Iris pigment epithelial cell (primary cell): ENCODE measurements at regions not wholly inside any gene's neighbourhood (a gene's known extent, or its start where the extent isn't known, plus 50 kb on each side); places are given as distances from the start of the nearest gene placed in this dataset.

Experiments used
- DNase-seq: peaks from one replicate; pipeline ENCODE4 v3.0.0-alpha.2; 2011; ENCODE audit warnings: low read depth

- DNase-seq, result no peak
These were observed 147.5 kb downstream of the ACKR3 start for GRCh38 chr2:236717120-236717519.

DNA sequence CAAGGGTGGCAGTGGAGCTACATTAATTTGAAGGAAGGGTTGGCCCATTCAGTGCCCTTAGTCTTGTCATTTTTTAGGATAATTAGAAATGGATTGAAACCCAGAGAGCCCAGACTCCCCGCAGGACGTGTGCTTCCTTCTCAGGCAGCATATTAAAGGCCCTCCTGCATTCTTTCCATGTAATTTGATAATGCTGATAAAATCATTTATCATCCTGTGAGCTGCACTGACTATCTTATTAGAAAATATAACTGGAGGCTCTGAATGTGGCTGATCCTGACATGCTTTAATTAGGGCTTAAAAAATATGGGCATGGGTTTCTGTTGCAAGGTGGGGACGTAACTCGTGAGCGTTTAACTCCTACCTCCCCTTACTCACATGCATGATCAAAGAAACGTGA lies 148.1 kb downstream of the ACKR3 start:
- peak; percentile 8 for DNase-seq

DNA sequence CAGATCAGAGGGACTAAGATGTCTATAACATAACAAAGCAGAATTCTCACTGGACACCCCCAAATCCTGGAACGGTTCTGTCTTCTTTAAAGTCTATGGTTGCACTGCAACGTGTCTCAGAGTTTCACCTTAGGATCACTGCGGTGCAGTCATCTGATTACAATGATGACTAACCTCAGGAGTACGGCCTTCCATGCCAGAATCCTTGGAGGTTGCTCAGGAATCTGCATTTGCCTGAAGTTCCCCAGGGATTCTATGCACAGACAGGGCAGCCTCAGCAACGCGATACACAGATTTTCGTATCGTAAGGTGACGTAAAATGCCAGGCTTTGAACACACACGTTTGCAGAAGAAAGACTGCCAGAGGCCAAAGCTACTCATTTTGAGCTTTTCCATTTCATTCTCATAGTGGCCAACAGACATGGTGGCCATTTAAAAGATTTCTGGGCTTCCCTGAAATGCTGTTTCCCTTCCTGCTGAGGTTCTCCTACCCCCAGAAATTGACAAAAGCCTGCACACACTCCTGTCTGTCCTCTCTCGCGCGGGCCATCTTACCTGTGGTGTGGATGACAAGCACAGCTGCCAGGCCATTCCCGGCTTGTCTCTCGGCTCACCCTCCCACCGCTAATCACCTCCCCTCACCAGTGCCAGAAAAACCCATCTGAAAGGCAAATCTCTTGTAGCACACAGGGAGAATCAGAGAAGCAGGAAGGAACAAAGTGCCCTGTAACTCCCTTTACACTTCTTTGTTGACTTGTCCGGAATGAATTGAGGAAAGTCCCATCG lies 148.8 kb downstream of the ACKR3 start:
- peak; percentile 18 for DNase-seq

- DNase-seq, result no peak
These were observed 149.6 kb downstream of the ACKR3 start for GRCh38 chr2:236719192-236719635.

- no peak for DNase-seq
These were observed 151.4 kb downstream of the ACKR3 start for GRCh38 chr2:236720974-236721540.

DNA sequence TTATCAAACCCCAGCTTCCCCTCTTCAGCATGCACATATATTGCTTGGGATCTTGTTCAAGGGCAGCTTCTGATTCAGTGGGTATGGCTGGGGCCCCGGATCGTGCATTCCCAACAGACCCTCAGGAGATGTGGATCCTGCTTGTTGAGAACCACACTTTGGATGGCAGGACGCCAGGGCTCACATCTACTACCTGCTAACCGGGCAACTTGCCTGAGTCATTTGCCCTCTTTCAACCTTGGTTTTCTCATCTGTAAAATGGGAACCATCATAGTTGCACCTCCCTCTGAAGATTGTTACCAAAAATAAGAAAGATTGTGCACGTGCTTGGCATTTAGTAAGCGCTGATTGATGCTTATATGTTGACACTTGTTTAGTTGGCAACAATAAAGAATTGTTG lies 154.6 kb downstream of the ACKR3 start:
- no peak for DNase-seq

- no peak for DNase-seq
These were observed 157.3 kb downstream of the ACKR3 start for GRCh38 chr2:236726701-236727450.

DNA sequence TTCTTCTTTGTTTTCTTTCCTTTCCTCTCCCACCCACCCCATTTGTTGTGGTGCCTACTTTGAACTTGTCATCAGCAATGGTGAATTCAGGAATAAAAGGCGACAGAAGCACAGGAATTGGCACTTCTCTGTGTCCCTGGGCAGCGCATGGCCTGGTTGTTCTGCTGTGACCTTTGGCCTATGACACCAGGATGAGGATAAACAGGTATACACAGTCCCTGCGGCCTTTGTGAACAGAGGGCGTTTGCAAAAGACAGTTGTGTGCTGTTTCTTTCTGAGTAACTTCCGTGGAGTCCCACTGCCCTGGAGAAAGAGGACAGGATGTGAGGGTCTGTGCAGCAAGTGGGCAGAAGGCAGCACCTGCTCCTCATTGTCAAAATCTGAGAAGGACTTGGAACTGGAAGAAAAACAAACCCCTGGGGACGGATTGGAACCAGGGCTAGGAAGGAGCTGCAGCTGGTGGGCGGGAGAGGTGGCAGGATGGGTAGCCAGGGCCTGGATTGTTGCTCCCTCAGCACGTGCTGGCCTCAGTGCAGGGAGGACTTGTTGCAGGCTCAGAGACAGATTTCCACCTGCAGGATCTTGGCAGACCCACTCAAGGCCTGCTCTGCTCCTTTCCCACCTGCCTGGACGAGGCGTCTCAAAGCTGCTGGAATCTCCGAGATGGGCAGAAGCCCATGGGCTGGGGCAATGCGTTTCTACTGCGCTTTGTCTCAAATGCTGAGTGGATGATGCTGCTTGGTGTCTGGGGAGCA lies 159.5 kb downstream of the ACKR3 start:
- DNase-seq, result no peak

DNA sequence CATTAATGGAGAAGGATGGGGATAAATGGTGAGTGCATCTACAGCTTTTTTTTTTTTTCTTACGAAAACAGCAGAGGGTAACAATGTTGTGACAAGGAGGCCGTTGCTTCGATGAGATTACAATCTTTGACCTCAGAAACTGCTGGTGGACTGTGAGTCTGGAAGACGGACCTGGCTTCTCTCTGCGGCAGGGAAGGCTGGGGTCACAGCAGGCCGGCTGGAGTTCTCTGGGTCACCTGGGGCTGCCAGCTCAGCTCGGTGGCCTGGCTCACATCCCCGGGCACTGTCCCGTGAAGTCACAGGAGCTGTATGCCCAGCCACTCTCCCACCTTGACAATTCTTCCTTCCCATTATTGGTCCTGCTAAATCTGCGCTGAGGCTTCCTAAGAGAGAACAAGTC lies 160.8 kb downstream of the ACKR3 start:
- DNase-seq, result no peak

DNA sequence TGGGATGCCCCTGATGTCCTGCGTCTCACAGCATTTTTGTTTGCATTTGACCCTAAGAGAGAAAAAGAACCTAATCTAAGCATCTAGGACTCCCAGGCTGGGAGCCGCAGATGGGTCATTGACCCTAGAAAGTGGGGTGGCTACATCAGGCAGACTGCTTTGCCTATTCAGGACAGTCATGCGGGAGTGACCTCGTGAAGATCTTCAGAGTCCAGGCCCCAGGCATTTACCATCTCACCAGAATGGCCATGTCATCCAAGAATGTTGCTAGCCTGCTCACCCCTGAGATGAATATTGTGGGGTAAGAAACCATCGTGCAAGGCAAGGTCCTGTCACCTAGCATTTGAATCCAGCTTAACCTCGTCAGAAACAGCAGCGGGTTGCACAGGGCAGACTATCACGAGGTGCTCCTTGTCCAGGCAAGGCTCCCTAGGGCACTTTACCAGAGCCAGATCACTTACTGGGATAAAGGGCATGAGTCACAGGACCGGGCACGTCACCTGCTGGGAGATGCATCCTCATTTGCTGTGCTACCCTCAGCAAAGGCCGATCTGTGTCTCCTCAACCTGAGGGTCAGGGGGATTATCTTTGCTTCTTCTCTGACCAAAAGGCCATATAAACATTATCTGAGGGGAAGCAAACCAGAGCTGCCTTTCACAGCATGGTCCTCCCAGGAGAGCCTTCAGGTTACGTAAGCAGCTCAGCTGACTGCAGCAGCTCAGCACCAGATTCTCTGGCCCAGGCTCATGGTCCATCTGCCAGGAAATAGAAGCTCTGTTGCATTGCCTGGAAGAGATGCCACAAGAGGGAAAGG lies 162.3 kb downstream of the ACKR3 start:
- no peak for DNase-seq

DNA sequence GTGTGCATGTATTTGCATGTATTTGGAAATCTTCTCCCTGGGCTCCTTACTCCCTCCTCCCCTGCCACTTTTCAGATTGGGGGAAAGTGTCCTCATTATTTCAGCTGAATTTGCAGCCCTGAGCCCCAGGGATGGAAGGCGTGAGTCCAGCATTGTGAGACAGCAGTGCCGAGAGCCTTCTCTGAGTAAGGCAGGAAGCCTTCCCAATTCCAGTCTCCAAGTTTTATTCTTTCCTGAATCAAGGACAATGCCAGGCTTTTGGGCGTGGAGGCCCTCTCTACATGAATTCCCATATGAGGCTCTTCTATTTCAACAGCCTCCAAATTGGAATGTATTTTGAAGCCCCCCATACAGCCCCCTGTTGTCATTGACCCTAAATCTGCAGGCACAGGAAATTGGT lies 163.5 kb downstream of the ACKR3 start:
- no peak for DNase-seq

- no peak for DNase-seq
These were observed 166.2 kb downstream of the ACKR3 start for GRCh38 chr2:236735825-236736238.

- DNase-seq, result no peak
These were observed 168.4 kb downstream of the ACKR3 start for GRCh38 chr2:236738030-236738429.

GRCh38 chr2:236738896-236739295 lies 169.3 kb downstream of the ACKR3 start:
- DNase-seq, result no peak

DNA sequence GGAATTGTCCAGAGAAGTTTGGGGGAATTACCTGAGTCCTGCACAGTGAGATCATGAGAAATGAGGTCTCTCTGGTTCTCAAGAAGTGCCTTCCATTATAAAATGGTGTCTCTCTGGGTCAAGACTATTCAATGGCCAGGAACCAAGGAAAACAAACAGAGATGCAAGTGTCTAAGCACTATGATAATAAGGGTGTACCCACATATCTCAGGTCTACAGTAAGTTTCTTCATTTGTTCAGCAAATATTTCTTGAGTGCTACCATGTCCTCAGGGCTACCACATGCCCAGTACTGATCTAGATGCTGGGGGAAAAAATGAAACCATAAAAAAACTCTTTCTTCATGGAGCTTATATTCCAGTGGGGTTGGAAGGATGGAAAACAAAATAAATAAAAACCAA lies 170.0 kb downstream of the ACKR3 start:
- no peak for DNase-seq

GRCh38 chr2:236740506-236740905 lies 170.9 kb downstream of the ACKR3 start:
- no peak for DNase-seq

GRCh38 chr2:236743039-236743920 lies 173.7 kb downstream of the ACKR3 start:
- DNase-seq, result peak; percentile 90

GRCh38 chr2:236743921-236744280 lies 174.3 kb downstream of the ACKR3 start:
- DNase-seq, result no peak

DNA sequence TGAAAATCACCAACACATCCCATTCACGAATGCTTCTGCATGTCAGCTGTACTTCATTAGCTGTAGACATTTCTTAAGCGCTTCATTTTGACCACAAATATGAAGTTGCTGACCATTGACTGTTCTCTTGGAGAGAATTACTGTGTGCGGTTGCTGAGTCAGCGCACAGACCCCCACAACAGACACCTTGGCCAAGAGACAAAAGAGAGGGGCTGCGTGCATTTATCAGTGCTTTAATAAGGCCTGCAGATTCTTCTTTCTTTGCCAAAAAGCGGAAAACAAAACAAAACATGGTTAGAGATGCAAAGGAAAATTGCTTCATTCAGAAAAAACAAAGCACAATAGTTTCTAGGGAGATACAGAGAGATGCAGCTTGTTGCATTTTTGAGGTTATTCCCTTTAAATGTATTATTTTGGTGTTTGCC lies 174.7 kb downstream of the ACKR3 start:
- peak; percentile 97 for DNase-seq

GRCh38 chr2:236744716-236745115 lies 175.1 kb downstream of the ACKR3 start:
- peak; percentile 36 for DNase-seq
